HG03045 (cell line): ENCODE measurements at regions not wholly inside any gene's neighbourhood (a gene's known extent, or its start where the extent isn't known, plus 50 kb on each side); places are given as distances from the start of the nearest gene placed in this dataset.

Source experiments
- ATAC-seq: cut with Tn5 transposase; IDR thresholded peaks from one replicate; pipeline ENCODE4 v1.9.1; 2021; ENCODE audit warnings: mild to moderate bottlenecking, moderate library complexity; ENCODE audit not compliant: unreplicated experiment

DNA sequence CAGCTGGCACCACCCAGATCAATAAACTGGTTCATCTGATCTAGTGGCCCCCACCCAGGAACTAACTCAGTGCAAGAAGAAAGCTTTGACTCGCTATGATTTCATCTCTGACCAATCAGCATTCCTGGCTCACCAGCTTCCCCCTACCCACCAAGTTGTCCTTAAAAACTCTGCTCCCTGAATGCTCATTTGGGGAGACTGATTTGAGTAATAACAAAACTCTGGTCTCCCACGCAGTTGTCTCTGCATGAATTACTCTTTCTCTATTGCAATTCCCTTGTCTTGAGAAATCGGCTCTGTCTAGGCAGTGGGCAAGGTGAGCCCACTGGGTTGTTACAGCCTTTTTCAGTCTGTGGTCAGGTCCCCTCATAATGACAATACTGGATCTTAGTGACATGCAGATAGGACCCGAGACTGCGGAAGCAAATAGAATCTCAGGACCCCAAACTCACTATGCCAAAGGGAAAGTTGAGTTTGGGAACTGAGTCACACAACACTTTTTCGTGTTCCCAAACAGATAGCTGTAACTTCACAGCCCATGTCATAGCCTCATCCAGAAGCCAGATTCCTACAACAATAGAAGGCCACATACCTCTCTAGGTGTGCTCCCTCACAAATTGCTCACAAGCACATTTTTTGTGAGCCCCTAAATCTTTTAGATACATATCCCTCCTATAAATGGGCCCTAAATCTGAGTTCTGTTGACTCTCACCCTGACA is 175.2 kb upstream of the RAI14 start:
- ATAC-seq, result no peak

DNA sequence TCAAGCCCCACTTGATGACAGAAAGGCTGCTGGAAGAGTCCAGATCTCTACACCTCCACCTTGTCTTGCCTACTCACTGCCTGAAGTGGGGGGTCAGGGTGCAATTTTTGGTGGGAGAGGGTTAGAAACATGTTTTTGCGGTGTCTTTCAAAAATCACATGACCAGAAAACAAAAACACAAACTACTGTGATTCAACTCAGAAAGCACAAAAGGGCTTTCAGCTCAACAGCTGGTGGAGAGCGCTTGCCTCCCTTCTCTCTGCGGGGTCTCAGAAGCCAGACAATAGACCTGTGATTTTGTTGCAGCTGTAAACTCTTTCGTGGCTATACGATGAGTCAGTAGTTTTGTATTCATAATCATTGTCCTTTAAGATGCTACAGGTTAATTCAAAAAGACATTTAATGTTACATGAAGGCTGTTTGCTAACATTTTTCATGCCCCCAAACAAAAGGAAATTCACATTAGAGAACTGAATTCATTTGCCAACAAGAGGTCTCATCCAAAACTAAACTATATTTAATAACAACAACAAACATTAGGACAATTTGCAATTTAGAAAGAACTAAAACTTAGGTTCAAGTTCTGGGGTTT is 172.6 kb upstream of the RAI14 start:
- ATAC-seq, result no peak

DNA sequence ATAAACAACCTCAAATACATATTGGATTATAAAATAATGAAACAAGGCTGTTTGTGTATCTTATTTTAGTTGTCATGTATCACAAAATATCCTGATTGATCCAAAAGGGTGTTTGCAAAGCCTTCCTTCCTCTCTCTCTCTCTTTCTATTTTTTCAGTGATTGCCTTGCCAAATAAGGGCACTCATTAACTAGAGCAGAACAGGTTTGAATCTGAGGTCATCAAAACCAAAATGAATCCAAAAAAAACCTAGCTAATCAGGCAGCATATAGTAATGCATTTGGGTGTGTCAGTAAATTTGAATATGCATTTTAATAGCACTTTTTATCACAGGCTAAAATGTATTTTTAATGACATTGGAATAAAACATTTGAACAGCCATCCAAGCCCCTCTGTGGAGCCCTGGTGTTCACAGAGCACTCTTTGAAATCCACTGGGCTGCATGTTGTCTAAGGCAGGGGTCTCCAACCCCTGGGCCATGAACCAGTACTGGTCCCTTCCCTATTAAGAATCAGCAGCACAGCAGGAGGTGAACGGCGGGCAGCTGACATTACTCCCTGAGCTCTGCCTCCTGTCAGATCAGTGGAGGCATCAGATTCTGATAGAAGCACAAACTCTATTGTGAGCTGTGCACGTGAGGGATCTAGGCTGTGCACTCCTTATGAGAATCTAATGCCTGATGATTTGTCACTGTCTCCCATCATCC is 171.8 kb upstream of the RAI14 start:
- ATAC-seq, result no peak

DNA sequence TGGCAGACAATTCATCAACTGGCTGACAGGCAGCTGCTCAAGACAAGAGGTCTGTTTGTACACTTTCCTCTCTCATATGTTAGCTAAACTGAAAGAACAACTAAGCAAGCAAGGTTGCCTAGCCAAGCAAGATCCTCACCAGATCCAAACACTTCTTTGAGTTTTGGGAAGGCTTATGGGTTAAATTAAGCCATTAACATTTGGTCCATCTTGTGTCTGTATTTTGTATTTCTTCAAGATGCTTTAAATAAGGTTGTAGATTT is 170.4 kb upstream of the RAI14 start:
- ATAC-seq, result no peak

DNA sequence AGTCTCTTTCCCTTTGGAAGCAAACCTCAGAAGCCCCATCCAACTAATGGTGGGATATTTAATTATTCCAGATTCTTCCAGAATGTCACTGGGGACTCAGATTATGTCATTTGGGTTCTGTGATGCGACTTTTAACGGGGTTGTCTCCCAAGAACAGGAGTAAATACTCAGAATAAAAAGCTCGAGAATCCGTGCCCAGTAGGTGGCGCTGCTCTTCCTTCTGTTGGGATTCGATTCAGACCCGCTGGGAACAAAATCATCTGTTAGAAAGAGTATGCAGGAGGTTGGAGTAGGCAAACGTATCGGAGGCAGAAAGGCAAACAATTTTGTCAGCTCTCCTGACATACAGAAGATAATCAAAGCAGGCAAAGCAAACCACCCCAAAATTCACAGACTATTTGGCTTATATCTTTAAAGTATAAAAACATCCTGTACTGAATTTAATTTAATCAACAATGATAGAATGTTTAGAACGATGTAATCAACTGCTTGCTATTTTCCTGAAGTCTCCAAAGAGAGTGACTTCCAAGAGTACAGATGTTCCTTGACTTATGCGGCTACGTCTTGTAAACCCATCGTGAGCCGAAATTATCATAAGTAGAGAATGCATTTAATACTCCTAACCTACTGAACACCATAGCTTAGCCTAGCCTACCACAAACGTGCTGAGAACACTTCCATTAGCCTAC is 169.8 kb upstream of the RAI14 start:
- ATAC-seq, result peak; percentile 47

DNA sequence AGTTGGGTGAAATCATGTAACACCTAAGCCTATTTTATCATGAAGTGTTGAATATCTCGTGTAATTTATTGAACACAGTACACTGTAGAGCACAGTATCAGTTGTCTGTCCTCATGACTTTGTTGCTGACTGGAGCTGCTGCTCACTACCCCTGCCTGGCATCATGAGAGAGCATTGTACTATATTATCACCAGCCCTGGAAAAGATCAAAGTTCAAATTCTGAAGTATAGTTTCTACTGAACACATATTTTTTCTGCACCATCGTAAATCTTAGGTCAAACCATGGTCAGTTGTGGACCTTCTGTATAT is 169.3 kb upstream of the RAI14 start:
- ATAC-seq, result no peak

DNA sequence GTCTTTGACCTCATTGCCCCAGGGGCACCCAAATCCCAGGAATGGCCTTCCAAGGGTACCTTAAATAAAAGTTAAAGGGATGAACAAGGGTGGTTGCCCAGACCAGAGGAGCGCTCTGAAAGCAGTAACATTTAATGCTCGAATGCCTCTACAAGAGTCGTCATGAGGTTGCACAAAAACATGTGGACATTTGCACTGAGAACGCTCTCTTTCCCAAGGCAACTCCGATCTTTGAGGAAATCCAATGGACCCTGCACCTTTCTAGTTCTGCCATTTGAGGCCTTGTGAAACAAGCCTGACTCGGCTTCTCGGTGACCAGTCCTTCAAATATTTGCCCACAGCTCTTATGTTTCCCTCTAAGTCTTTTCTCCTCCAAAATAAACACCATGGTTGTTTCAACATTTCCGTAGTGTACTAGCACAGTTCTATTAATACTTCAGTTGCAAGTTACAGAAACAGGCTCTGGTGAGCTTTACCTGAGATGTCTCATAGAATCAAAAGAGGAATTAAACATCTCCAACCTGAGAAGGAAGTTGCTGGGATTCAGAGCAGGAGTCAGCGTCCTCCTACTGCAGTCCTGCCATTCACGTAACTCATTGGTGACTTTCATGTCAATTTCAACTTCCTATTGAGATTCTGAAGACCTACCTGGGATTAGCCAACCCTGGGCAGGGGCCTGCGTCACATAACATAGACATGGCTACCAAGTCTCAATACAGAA is 168.8 kb upstream of the RAI14 start:
- ATAC-seq, result no peak

DNA sequence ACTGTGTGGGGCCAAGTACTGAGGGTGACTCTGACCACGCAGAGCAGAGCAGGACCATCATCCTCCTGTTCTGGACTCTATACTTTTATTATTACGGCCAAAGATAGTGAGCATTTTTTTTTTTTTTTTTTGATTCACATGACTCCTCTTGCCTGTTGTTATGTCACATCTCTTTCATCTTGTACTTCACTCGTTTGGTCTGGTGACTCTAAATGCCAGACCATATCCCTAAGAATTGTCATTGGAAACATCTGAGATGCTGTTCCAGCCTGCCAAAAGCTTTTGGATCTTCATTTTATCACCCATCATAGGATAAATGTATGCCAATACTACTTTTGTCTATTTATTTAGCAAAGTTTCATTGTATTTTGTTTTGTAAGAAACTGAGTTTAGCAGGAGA is 168.2 kb upstream of the RAI14 start:
- no peak for ATAC-seq

DNA sequence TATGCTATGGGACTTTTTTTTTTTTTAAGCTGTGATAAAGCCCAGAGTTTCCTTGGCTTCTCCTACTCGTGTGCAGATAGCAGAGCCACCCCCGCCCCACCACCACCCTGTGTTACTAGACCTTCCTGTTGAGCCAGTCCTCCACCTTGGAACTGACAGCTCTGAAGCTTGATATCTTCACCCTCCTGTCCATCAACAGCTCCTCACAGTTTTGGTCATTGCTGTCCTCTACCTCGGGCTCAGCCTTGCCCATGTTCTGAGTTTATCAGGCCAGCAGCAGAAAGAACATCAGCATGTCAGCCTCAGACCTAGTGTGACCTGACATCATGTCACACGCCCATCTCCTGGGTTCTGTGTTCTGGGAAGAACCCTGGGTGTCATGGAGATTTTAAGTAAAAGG is 167.1 kb upstream of the RAI14 start:
- ATAC-seq, result no peak

DNA sequence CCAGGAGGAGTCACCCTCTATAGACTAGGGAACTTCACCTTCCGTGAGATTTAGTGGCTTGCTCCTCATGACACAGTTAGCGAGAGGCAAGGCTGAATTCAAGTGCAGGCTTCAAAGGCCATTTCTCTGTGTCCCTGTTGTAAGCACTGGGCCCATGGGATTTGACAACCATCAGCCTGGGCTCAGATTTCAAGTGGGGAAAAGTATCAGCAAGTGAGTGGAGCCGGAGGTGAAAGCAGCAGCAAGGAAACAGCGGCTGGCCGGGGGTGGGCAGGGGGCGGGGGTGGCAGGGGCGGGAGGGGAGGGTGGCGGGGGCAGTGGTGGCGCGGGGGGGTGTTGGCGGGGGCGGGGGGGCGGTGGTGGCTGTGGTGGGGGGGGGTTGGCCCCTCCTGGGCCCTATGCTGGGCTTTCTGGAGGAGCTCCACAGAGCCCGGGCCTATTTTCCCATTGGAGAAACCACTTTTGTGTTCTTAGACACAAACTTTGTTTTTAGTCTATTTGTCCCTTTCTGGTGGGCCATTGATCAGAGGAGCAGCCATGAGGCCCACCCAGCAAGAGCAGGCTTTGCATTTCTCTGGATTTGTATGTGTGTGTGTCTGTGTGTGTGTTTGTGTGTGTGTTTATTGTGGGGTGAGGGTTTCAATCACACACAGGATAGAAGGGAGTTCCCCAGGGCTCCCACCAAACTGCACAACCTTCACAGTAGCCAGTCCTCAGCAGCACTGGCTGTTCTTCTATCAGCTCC is 165.4 kb upstream of the RAI14 start:
- ATAC-seq, result no peak

DNA sequence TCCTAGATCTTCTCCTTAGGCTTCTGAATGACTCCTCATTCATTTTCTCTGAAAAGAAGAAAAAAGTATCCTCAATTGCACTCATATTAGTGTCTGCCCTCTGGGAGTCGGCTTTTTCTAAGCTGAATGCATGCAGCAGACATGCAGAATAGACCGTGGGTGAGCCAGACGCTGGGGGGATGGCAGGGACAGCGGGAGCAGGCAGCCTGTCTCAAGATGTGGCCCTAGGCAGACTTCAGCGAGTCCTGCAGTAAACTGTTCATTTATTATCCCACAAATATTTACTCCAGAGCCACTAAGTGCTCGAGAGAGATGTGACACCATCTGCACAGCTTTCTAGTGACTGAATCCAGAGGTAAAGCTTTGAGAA is 164.9 kb upstream of the RAI14 start:
- ATAC-seq, result no peak

DNA sequence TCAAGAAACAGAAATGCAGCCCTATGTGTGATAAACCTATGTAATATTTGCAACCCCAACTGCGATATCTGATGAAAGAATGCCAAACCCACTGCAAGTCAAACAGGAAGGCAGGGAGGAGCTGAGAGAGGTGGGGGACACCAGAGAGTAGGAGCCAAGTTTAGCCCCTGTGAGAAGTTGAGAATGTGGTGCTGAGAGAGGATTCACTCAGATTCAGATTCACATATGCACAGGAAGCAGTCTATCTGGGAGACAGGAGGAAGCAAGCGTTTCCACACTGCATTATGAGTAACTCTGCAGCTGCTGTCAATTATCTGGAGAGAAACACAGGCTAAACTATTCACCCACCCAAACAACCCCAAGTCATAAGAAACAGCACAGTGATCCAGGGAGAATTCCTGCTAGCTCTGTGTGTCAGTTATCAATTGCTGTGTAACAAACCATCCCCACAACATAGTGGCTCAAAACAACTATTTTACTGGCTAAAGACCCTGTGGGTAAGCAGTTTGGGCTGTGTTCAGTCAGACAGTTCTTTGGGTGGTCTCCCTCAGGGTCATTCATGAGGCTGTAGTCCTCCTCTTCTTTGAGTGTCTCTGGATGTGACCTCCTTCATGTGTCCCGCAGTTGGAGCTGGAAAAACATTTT is 161.9 kb upstream of the RAI14 start:
- ATAC-seq, result no peak

DNA sequence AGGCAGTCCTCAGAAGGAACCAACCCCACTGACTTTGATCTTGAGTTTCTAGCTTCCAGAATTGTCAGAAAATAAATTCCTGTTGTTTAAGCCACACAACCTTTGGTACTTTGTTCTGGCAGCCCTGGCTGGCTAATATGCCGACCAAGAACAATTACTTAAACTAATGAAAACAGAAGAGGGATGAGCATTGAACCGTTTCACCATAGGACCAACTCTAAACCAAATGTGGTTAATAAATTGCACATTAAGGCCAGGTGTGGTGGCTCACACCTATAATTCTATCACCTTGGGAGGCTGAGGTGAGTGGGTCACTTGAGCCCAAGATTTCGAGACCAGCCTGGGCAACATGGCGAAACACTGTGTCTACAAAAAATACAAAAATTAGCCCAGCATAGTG is 160.9 kb upstream of the RAI14 start:
- ATAC-seq, result no peak

DNA sequence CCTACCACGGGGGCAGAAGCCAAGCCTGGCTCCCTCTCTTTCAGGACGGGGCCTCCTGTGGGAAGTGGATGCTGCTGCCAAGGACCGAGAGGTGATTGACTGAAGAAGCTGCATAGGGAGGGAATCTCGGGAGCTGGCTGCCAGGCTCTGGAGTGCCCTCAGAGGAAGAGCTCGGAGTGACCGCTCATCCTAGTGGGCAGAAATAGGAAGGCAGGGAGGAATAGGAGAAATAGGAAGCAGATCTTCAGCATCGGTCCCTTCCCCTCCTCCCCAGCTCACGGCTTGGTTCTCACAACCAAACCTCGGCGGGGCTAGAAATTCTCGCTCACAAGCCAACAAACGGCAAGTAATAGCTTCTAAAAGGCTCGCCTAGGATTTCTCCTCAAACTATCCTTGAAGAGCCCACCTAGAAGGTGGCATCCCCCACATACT is 159.9 kb upstream of the RAI14 start:
- no peak for ATAC-seq

DNA sequence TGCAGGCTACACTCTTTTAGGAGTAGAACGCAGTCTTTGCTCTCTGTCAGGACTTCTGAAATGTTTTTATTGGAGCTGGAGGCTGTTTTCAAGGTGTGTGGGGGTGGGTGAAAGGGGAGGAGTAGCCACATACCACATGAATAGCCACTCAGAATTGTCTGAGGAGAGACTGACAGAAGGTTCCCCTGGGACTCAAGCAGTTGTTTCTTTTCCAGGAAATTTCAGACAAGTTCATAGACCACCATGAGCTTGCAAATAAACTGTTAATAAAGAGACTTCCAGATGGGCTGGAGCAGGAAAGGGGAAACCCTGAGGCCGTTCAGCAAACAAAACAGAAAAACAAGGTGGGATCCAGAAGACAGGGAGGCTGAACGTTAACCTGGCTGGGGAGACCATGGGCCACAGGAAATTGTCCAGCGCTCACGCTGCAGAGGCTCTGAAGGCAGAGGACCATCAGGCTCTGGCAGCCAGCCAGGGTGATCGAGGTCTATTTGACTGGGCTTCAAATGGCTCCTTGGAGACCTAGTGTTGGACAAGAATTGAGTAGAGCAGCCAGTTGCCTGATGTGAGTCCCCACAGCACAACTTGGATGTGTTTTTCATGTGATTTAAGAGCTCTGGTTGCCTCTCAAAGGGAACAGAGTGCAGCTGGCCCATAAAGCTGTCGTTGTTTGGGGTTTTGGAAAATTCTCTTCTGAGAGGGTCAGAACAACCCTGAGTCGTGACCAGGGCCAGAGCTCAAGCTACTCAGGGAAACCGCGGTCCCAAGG is 159.2 kb upstream of the RAI14 start:
- ATAC-seq, result no peak

DNA sequence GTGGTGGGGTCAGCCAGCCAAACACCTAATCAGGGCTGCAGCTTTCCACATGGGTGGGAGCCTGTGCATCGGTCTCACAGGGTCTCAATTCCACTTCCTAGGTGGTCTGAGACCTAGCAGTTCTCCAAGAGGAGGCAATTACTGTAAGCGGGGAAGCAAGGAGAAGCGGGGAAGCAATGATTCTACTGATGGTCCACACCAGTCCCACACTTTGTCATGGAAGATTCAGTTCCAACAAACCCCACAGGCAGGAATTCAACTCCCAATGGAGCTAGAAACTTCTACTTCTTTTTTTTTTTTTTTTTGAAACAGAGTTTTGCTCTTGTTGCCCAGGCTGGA is 158.7 kb upstream of the RAI14 start:
- ATAC-seq, result no peak

DNA sequence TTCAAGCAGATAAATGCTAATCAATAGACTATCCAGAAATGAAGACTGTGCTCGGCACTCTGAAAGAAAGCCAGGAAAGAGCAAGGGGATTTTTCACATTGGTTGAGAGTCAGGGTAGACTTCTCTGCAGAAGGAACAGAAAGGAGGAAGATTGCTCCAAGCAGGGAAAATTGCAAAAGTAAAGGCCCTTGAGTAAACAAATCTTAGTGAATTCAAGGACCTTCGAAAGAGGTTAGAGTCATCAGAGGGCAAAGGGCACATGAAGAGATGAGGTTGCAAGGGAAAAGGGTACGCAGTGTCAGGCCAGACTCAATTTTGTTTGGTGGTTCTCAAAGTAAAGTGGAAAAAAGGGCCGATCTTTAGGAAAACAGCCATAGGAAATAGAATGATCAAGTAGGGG is 157.6 kb upstream of the RAI14 start:
- ATAC-seq, result no peak

DNA sequence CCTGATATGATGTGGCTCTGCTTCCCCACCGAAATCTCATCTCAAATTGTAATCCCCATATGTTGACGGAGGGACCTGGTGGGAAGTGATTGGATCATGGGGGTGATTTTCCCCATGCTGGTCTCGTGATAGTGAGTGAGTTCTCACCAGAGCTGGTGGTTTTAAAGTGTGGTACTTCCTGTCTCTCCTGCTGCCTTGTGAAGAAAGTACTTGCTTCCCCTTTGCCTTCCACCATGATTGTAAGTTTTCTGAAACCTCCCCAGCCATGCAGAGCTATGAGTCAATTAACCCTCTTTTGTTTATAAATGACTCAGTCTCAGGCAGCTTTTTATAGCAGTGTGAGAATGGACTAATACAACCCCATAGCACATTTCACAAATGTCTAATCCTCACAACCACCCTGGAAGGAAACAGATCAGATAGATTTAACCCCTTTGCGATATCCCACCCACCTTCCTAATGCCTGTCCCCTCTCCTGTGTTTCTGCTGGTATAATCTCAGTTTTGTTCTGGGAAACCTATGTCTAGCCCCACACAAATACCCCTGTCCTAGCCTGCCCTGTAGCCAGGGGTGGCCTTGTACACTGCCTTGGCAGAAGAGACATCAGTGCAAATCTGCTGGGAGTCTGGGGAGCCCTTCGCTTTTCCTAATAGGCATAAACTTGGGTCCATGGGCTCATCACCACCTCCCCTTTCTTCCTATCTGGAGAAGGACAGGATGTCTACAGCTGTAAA is 157.0 kb upstream of the RAI14 start:
- ATAC-seq, result peak; percentile 92

DNA sequence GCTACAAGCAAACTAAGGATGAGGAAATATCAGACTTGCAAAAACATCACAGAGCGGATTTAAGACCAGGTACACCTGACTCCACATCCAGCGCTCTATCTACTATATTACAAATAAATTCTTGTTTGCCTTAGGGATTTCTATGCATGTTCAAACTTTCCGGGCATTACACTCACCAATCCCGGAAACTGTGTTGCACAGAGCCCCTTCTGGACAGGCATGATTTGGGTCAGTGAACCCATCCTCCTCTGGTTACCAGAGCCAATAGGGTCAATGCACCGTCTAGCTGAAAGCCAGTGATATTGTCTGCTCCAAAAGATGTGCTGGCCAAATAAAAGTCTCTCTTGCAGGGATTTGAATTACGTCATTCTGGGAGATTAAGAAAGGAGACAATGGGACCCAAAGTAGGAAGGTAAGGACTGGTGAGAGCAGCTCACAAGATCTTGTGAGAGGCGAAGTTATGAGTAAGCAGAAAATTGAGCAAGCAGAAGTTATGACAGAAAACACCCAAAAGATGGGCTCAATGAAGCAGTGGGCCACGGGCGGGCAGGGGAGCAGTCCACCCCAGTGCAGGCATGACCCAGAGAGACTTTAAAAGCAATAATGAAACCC is 155.8 kb upstream of the RAI14 start:
- no peak for ATAC-seq
